Activated CD8-positive, alpha-beta T cell treated with anti-CD3 and anti-CD28 coated beads for 36 hours (primary cell): ENCODE measurements at regions not wholly inside any gene's neighbourhood (a gene's known extent, or its start where the extent isn't known, plus 50 kb on each side); places are given as distances from the start of the nearest gene placed in this dataset.

Experiments
- ATAC-seq: fragments of 200-7000 bp; cut with Tn5 transposase; one replicate; pipeline ENCODE4 v1.10.0; 2021; ENCODE audit warnings: mild to moderate bottlenecking, moderate library complexity
- CTCF ChIA-PET: fragments of 350-600 bp; sonication (Branson Sonifier 250); formaldehyde crosslinking; loops from one replicate; lab custom pipeline; 2021; ENCODE audit warnings: antibody characterized with exemption; lab: Charles Lee
- POLR2A ChIA-PET: fragments of 350-600 bp; sonication (Branson Sonifier 250); formaldehyde crosslinking; loops from one replicate; lab custom pipeline; 2021; ENCODE audit warnings: antibody characterized with exemption; lab: Charles Lee
- DNase-seq: peaks from one replicate; pipeline ENCODE4 v3.0.0-alpha.2; 2020
- H3K27ac Mint-ChIP-seq: one replicate; pipeline ENCODE4 v1.8.0; 2021; ENCODE audit warnings: mild to moderate bottlenecking, mixed read lengths
- H3K27me3 Mint-ChIP-seq: one replicate; pipeline ENCODE4 v1.8.0; 2021; ENCODE audit warnings: mixed read lengths
- H3K36me3 Mint-ChIP-seq: one replicate; pipeline ENCODE4 v1.8.0; 2021; ENCODE audit warnings: low read depth, mixed read lengths
- H3K4me1 Mint-ChIP-seq: one replicate; pipeline ENCODE4 v1.8.0; 2021; ENCODE audit warnings: low read depth, mixed read lengths
- H3K4me3 Mint-ChIP-seq: one replicate; pipeline ENCODE4 v1.8.0; 2021; ENCODE audit warnings: mild to moderate bottlenecking, moderate library complexity, mixed read lengths
- H3K9me3 Mint-ChIP-seq: one replicate; pipeline ENCODE4 v1.8.0; 2021; ENCODE audit warnings: mixed read lengths
- CTCF ChIP-seq: fragments of 200-600 bp; IDR thresholded peaks from one replicate; pipeline ENCODE4 v1.8.0; 2022; ENCODE audit warnings: antibody characterized with exemption, mild to moderate bottlenecking
- intact Hi-C: fragments of 100-400 bp; cut with micrococcal nuclease; formaldehyde crosslinking; loops from one replicate; pipeline ENCODE4 v1.10.0; 2022

- no peak overlapping the region for H3K4me3 Mint-ChIP-seq
- no peaks in the 10 kb centered on the region for H3K27me3 Mint-ChIP-seq
- ChIA-PET CTCF (no interaction called here), POLR2A (no interaction called here)
- peaks cover 16% of the 10 kb centered on the region for H3K9me3 Mint-ChIP-seq
- DNase-seq, result no peak
- intact Hi-C loops, result no loop called here
- no peak for ATAC-seq
- TF ChIP-seq CTCF, result no peak
- H3K27ac Mint-ChIP-seq, result no peak overlapping the region
- no peaks in the 10 kb centered on the region for H3K36me3 Mint-ChIP-seq
- H3K4me1 Mint-ChIP-seq, result no peaks in the 10 kb centered on the region
These were observed 2728.8 kb downstream of the PCDH7 start for GRCh38 chr4:33448948-33449347.

- POLR2A ChIA-PET, result interaction anchor here (0.5 kb wide), 1 partner anchor 1632 kb away, joined by 3 read pairs; no protein-coding TSS in a partner anchor
- CTCF ChIA-PET, result no interaction called here
- Mint-ChIP-seq H3K36me3 (no peaks in the 10 kb centered on the region), H3K4me1 (no peaks in the 10 kb centered on the region), H3K4me3 (no peak overlapping the region), H3K9me3 (peaks cover 10% of the 10 kb centered on the region), H3K27ac (no peak overlapping the region), H3K27me3 (no peaks in the 10 kb centered on the region)
- DNase-seq (no peak), ATAC-seq (no peak)
- intact Hi-C loops, result no loop called here
- TF ChIP-seq CTCF, result no peak
These were observed 2733.3 kb downstream of the PCDH7 start for GRCh38 chr4:33453436-33453835.

GRCh38 chr4:33453916-33454315 lies 2733.7 kb downstream of the PCDH7 start:
- ATAC-seq (no peak), DNase-seq (no peak)
- CTCF ChIA-PET, result no interaction called here
- POLR2A ChIA-PET, result interaction anchor here (0.5 kb wide), 1 partner anchor 1631 kb away, joined by 3 read pairs; no protein-coding TSS in a partner anchor
- peaks cover 10% of the 10 kb centered on the region for H3K9me3 Mint-ChIP-seq
- H3K36me3 Mint-ChIP-seq, result no peaks in the 10 kb centered on the region
- TF ChIP-seq CTCF, result no peak
- intact Hi-C loops, result no loop called here
- no peak overlapping the region for H3K27ac Mint-ChIP-seq
- no peaks in the 10 kb centered on the region for H3K27me3 Mint-ChIP-seq
- no peaks in the 10 kb centered on the region for H3K4me1 Mint-ChIP-seq
- no peak overlapping the region for H3K4me3 Mint-ChIP-seq

- ChIA-PET CTCF (no interaction called here), POLR2A (no interaction called here)
- Mint-ChIP-seq H3K4me1 (no peaks in the 10 kb centered on the region), H3K4me3 (no peak overlapping the region), H3K9me3 (peaks cover 15% of the 10 kb centered on the region), H3K27ac (no peak overlapping the region), H3K36me3 (no peaks in the 10 kb centered on the region), H3K27me3 (no peaks in the 10 kb centered on the region)
- no peak for TF ChIP-seq CTCF
- intact Hi-C loops, result no loop called here
- no peak for DNase-seq
- no peak for ATAC-seq
These were observed 2745.4 kb downstream of the PCDH7 start for GRCh38 chr4:33465565-33465964.

GRCh38 chr4:33467291-33467690 lies 2747.1 kb downstream of the PCDH7 start:
- DNase-seq, result no peak
- intact Hi-C loops, result no loop called here

More at GRCh38 chr4:33467291-33467690, 2747.1 kb downstream of the PCDH7 start:
- ChIA-PET CTCF (no interaction called here), POLR2A (no interaction called here)
- no peaks in the 10 kb centered on the region for H3K36me3 Mint-ChIP-seq
- H3K9me3 Mint-ChIP-seq, result peaks cover 15% of the 10 kb centered on the region
- no peak for ATAC-seq
- no peaks in the 10 kb centered on the region for H3K4me1 Mint-ChIP-seq
- H3K27ac Mint-ChIP-seq, result no peak overlapping the region
- no peaks in the 10 kb centered on the region for H3K27me3 Mint-ChIP-seq
- no peak overlapping the region for H3K4me3 Mint-ChIP-seq
- TF ChIP-seq CTCF, result no peak
